Endothelial cell of umbilical vein (primary cell): ENCODE measurements at regions not wholly inside any gene's neighbourhood (a gene's known extent, or its start where the extent isn't known, plus 50 kb on each side); places are given as distances from the start of the nearest gene placed in this dataset.
"Not testable (repeated sequence)": the region's sequence is repeated elsewhere in the genome, so short reads cannot be mapped to it uniquely, and the experiment has no call there.

ENCODE experiments used
- EZH2 ChIP-seq: IDR thresholded peaks from 2 replicates; pipeline ENCODE4 v1.6.1; 2012; ENCODE audit warnings: borderline replicate concordance, low read depth, mild to moderate bottlenecking, moderate library complexity, low read length, inconsistent platforms; ENCODE audit not compliant: severe bottlenecking
- MYC ChIP-seq: IDR thresholded peaks from one replicate; pipeline ENCODE4 v1.6.1; 2011; ENCODE audit warnings: mild to moderate bottlenecking, low read depth, low read length
- POLR2A ChIP-seq: IDR thresholded peaks from 2 replicates; pipeline ENCODE4 v1.6.1; 2012; ENCODE audit warnings: low read depth, mild to moderate bottlenecking, control low read depth, low read length
- POLR2AphosphoS5 ChIP-seq: IDR thresholded peaks from 2 replicates; pipeline ENCODE4 v1.6.1; 2012; ENCODE audit warnings: low read depth, mild to moderate bottlenecking, control low read depth, low read length, moderate library complexity; ENCODE audit not compliant: insufficient read depth
- TF ChIP-seq, protein P1 (sequence below), 2 donors: IDR thresholded peaks; 1 replicate in 1 of 2; 2 replicates in 1 of 2; pipeline ENCODE4 v1.5.1; 2011; ENCODE audit warnings: low read length in 2 of 2, mild to moderate bottlenecking in 2 of 2, moderate library complexity in 2 of 2, control low read depth in 1 of 2, inconsistent platforms in 1 of 2, low read depth in 1 of 2; ENCODE audit not compliant: insufficient read depth in 1 of 2; ENCODE audit errors: extremely low read depth in 1 of 2

DNA sequence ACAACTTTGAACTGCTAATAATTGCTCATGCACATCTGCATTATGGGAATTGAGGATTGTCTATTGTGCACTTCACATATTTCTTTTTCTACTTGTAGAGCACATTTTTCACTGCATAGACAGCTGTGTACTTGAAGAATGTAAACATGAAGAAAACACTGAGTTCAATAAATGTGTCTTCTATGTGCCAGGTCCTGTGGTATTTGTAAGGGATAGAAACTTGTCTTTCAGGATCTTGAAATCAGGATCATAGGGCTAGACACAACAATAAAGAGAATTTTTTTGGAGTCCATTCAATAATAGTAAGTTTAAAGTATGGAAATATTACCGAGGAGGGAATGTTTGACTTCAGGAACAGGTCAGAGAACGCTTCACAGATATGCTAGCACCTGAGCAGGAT, 66.6 kb upstream of the AGTPBP1 start:
- not testable (repeated sequence) for TF ChIP-seq EZH2, POLR2AphosphoS5, POLR2A, MYC
- TF ChIP-seq, protein P1, sequence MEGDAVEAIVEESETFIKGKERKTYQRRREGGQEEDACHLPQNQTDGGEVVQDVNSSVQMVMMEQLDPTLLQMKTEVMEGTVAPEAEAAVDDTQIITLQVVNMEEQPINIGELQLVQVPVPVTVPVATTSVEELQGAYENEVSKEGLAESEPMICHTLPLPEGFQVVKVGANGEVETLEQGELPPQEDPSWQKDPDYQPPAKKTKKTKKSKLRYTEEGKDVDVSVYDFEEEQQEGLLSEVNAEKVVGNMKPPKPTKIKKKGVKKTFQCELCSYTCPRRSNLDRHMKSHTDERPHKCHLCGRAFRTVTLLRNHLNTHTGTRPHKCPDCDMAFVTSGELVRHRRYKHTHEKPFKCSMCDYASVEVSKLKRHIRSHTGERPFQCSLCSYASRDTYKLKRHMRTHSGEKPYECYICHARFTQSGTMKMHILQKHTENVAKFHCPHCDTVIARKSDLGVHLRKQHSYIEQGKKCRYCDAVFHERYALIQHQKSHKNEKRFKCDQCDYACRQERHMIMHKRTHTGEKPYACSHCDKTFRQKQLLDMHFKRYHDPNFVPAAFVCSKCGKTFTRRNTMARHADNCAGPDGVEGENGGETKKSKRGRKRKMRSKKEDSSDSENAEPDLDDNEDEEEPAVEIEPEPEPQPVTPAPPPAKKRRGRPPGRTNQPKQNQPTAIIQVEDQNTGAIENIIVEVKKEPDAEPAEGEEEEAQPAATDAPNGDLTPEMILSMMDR (IDR thresholded peaks at IDR 0.05; ENCODE audit: extremely low read depth in 1 of 2, insufficient read depth in 1 of 2, low read depth in 1 of 2, low read length in 2 of 2): not testable (repeated sequence)
